GM13977 (cell line): ENCODE measurements at regions not wholly inside any gene's neighbourhood (a gene's known extent, or its start where the extent isn't known, plus 50 kb on each side); places are given as distances from the start of the nearest gene placed in this dataset.
A peak's percentile ranks its signal among the peaks of the same experiment; 100 is the strongest.

Source experiments
- DNase-seq: peaks from one replicate; pipeline ENCODE4 v3.0.0; 2012; ENCODE audit warnings: low spot score
- in situ Hi-C: fragments of 300-500 bp; cut with MboI; formaldehyde crosslinking; loops from one replicate; pipeline ENCODE4 v1.12.0; 2022; ENCODE audit warnings: low sequenced_read_pairs, low pct_unique_long_range_greater_than_20kb, mixed read lengths, inconsistent platforms; ENCODE audit not compliant: unreplicated experiment
- TF ChIP-seq, protein P1 (sequence below): IDR thresholded peaks from 2 replicates; pipeline ENCODE4 v1.5.1; 2012; ENCODE audit warnings: mild to moderate bottlenecking, control low read depth; ENCODE audit not compliant: insufficient read depth; ENCODE audit errors: extremely low read depth, missing control alignments

GRCh38 chr1:29383746-29384371 is 147.5 kb downstream of the PTPRU start:
- TF ChIP-seq, protein P1, sequence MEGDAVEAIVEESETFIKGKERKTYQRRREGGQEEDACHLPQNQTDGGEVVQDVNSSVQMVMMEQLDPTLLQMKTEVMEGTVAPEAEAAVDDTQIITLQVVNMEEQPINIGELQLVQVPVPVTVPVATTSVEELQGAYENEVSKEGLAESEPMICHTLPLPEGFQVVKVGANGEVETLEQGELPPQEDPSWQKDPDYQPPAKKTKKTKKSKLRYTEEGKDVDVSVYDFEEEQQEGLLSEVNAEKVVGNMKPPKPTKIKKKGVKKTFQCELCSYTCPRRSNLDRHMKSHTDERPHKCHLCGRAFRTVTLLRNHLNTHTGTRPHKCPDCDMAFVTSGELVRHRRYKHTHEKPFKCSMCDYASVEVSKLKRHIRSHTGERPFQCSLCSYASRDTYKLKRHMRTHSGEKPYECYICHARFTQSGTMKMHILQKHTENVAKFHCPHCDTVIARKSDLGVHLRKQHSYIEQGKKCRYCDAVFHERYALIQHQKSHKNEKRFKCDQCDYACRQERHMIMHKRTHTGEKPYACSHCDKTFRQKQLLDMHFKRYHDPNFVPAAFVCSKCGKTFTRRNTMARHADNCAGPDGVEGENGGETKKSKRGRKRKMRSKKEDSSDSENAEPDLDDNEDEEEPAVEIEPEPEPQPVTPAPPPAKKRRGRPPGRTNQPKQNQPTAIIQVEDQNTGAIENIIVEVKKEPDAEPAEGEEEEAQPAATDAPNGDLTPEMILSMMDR, result no peak
- in situ Hi-C loops, result no loop called here
- DNase-seq, result no peak

DNA sequence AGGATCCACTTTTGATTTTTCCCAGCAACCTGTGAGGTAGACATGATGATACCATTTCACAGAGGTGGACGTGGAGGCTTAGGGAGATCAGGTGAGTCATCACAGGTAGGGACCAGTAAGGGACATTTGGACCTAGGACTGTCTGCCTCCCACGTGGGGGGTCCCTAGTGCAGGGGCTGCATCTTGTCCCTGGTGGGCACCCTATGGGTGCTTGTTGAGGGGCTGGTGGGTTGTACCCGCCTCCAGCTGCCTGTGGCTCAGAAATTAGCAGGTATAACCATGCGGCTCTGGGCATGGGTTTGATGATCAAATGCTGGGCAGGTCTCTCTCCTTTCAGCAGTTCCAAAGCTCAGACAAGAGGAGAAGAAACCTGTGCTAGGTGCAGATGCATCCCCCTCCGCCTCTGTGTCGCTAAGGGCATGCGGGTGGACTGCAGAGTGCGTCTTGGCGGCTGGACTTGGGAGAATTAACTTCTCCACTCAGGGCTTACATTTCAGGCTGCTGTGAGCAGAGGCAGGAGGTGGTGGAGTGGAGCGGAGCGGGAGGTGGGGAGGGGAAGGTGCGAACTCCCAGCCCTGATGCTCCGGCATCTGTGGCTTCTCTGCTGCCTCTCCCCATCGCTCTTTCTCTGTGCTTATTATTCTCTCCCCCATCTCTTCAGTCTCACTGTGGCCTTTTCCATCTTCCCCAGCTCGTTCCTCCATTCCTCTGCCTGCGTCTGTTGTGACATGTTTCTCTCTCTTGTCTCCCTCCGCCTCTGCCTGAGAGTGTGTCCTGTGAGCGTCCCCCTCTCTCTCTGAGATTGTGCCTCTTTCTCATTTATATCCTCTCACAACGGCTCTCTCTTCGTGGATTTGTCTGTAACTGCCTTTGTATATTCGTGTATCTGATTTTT is 146.8 kb downstream of the PTPRU start:
- TF ChIP-seq, protein P1, result no peak
- DNase-seq, result no peak
- in situ Hi-C loops, result no loop called here

DNA sequence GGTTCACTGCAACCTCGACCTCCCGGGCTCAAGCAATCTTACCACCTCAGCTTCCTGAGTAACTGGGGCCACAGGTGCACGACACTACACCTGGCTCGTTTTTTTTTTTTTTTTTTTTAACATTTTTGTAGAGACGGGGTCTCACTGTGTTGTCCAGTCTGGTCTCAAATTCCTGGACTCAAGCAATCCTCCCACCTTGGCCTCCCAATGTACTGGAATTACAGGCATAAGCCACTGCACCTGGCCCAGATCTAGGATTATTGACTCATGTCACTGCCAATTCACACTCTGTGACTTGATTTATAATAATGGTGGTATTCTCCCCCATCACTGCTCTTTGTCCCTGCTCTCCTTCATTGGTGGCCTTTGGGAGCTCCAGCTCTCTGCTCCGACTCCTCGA is 145.1 kb downstream of the PTPRU start:
- in situ Hi-C loops, result no loop called here
- DNase-seq, result no peak
- TF ChIP-seq, protein P1, result no peak

GRCh38 chr1:29380532-29380931 is 144.2 kb downstream of the PTPRU start:
- TF ChIP-seq, protein P1, result no peak
- in situ Hi-C loops, result no loop called here
- DNase-seq, result no peak

DNA sequence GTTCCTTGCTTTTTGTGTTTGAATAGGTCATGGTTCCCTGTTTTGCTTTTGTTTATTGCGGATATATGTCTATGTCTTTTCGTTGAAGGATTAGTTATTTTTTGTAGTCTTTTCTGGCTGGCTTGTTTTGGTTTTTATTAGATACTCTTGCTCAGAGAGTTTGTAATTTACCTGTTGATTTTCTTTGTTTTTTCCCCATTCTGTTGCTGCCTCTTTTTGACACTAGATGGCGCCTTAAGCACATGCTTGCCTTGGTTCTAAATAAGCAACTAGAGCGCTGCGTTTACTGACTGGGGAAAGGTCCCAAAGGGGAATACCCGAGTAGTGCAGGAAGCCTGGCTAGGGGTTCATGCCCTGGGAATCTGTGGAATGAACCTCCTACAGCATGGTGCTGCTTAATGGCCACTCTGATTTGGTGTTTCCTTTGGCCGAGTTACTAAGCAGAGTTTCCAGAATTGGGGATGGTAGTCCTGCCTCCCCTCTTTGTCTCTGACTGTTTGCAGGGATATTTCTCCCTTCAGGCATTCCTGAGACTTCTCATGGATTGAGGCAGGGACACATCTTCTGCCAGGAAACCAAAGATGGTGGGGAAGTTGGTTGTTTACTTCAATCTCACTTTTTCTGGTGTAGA is 143.2 kb downstream of the PTPRU start:
- in situ Hi-C loops, result no loop called here
- DNase-seq, result no peak
- TF ChIP-seq, protein P1, result peak; percentile 52
